ENCODE measurements at regions not wholly inside any gene's neighbourhood (a gene's known extent, or its start where the extent isn't known, plus 50 kb on each side); places are given as distances from the start of the nearest gene placed in this dataset.

GRCh38 chr18:71815305-71815704 is 728.8 kb downstream of the CBLN2 start:
- TF ChIP-seq CTCF (IDR thresholded peaks at IDR 0.05) (no peak), EP300 (IDR thresholded peaks at IDR 0.05) (no peak), POLR2A (IDR thresholded peaks at IDR 0.05) (no peak)
- no peaks in the 10 kb centered on the region for H3K27me3 ChIP-seq
- H3K4me1 ChIP-seq: no peaks in the 10 kb centered on the region
- H3K4me3 ChIP-seq: no peak overlapping the region
- H3K9me3 ChIP-seq: no peaks in the 10 kb centered on the region
- no peaks in the 10 kb centered on the region for H3K36me3 ChIP-seq
- H3K27ac ChIP-seq: no peak overlapping the region
- WGBS, 2 donors: 74 to 78% methylated on average over 2 of the region's 2 CpGs
- DNase-seq (ENCODE audit: low spot score in 2 of 2): no peak

- no peaks in the 10 kb centered on the region for H3K36me3 ChIP-seq
- WGBS, 2 donors: 55% methylated on average over 3 of the region's 3 CpGs
- TF ChIP-seq CTCF (IDR thresholded peaks at IDR 0.05) (no peak), POLR2A (IDR thresholded peaks at IDR 0.05) (no peak), EP300 (IDR thresholded peaks at IDR 0.05) (no peak)
- H3K27me3 ChIP-seq: no peaks in the 10 kb centered on the region
- H3K27ac ChIP-seq: no peak overlapping the region
- H3K4me1 ChIP-seq: no peaks in the 10 kb centered on the region
- H3K9me3 ChIP-seq: no peaks in the 10 kb centered on the region
- no peak for DNase-seq (ENCODE audit: low spot score in 2 of 2)
- H3K4me3 ChIP-seq: no peak overlapping the region
Observed at GRCh38 chr18:71809711-71810110, 734.4 kb downstream of the CBLN2 start.

DNA sequence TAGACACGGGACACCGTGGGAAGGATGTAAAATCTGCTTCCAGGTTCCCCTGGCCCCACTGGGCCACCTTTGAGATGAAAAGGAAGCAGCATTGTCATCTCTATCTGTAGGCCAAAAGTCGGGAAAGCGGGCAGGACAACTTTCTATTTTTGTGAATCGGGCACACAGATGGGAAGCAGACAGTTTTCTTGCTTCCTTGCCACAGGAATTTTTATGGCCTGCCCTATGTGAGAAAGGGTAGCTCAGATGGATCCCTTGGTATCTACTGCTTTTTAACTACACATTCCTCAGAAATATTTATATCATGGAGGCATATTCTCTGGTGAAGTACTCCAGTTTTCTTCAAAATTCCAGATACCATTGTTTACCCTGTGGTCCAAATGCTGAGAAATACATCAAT is 735.5 kb downstream of the CBLN2 start:
- no peak for DNase-seq (ENCODE audit: low spot score in 2 of 2)
- 61% methylated on average over 5 of the region's 5 CpGs for WGBS, 2 donors

DNA sequence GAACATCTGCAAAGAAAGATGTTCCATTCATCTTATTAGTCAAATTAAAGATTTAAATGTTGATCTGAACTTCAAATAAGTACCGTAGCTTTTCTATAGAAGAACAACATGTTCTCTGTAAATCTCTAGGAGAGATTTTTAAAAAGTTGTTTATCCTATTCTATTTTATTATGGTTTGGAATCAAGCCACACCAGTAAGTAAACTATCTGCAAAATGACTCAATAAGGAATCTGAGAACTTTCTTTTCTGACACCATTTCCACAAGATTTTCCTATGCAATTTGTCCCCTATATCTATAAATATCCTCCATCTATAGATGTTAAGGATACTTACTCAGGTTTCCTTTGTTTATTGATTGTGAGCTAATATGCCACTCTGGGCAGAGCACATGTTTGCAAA is 736.6 kb downstream of the CBLN2 start:
- Histone ChIP-seq H3K9me3 (no peaks in the 10 kb centered on the region), H3K4me1 (no peaks in the 10 kb centered on the region), H3K4me3 (no peak overlapping the region), H3K27ac (no peak overlapping the region), H3K27me3 (no peaks in the 10 kb centered on the region), H3K36me3 (no peaks in the 10 kb centered on the region)
- TF ChIP-seq POLR2A (IDR thresholded peaks at IDR 0.05) (no peak), CTCF (IDR thresholded peaks at IDR 0.05) (no peak), EP300 (IDR thresholded peaks at IDR 0.05) (no peak)
- 61 to 67% methylated on average over 1 of the region's 1 CpG for WGBS, 2 donors
- no peak for DNase-seq (ENCODE audit: low spot score in 2 of 2)

More for the DNA sequence above, 735.5 kb downstream of the CBLN2 start:
- H3K27ac ChIP-seq: no peak overlapping the region
- H3K4me3 ChIP-seq: no peak overlapping the region
- H3K9me3 ChIP-seq: no peaks in the 10 kb centered on the region
- no peaks in the 10 kb centered on the region for H3K27me3 ChIP-seq
- no peaks in the 10 kb centered on the region for H3K4me1 ChIP-seq
- no peaks in the 10 kb centered on the region for H3K36me3 ChIP-seq
- no peak for TF ChIP-seq CTCF (IDR thresholded peaks at IDR 0.05)
- TF ChIP-seq EP300 (IDR thresholded peaks at IDR 0.05): no peak
- TF ChIP-seq POLR2A (IDR thresholded peaks at IDR 0.05): no peak

- TF ChIP-seq POLR2A (IDR thresholded peaks at IDR 0.05): no peak
- no peak for TF ChIP-seq EP300 (IDR thresholded peaks at IDR 0.05)
- no peak for TF ChIP-seq CTCF (IDR thresholded peaks at IDR 0.05)
- H3K27me3 ChIP-seq: no peaks in the 10 kb centered on the region
- no peak overlapping the region for H3K4me3 ChIP-seq
- no peaks in the 10 kb centered on the region for H3K4me1 ChIP-seq
- no peak for DNase-seq (ENCODE audit: low spot score in 2 of 2)
- H3K36me3 ChIP-seq: no peaks in the 10 kb centered on the region
- no peak overlapping the region for H3K27ac ChIP-seq
- no peaks in the 10 kb centered on the region for H3K9me3 ChIP-seq
- 67 to 69% methylated on average over 6 of the region's 6 CpGs for WGBS, 2 donors
Observed at GRCh38 chr18:71798986-71799673, 745.0 kb downstream of the CBLN2 start.

Data from tibial nerve (tissue), 4 donors.